SIG-M5 treated with dmso at 0.1 percent for 504 hours (cell line): ENCODE measurements at regions not wholly inside any gene's neighbourhood (a gene's known extent, or its start where the extent isn't known, plus 50 kb on each side); places are given as distances from the start of the nearest gene placed in this dataset.
"Not testable (repeated sequence)": the region's sequence is repeated elsewhere in the genome, so short reads cannot be mapped to it uniquely, and the experiment has no call there.

Source experiments
- DNase-seq: peaks from one replicate; lab custom pipeline; 2025; ENCODE audit not compliant: unreplicated experiment; lab: John Stamatoyannopoulos, UW

- no peak for DNase-seq
Observed at GRCh38 chr6:146984251-146984924, 219.8 kb upstream of the STXBP5 start.

DNA sequence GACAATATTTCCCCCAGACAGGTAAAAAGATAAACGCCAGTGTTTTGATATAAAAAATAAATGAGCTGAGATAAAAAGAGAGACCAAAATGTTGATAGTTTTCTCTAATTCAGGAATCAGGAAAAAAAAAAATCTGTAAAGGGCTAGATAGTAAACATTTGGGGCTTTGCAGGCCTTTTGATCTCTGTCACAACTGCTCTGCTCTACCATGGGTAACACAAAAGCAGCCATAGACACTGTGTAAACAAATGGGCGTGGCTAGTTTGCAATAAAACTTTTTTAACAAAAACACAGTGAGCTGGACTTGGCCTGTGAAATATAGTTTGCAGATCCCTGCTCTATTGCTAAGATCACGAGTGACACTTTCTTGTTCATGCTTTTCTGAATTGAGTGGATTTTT lies 219.1 kb upstream of the STXBP5 start:
- no peak for DNase-seq

DNA sequence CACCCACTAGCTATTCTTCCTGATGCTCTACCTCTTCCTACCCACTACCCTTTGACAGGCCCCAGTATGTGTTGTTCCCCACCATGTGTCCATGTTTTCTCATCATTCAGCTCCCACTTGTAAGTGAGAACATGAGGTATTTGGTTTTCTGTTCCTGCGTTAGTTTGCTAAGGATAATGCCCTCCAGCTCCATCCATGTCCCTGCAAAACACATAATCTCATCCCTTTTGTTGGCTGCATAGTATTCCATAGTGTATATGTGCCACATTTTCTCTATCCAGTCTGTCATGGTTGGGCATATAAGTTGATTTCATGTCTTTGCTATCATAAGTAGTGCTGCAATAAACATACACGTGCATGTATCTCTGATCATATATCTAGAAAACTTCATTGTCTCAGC lies 218.3 kb upstream of the STXBP5 start:
- DNase-seq, result no peak

DNA sequence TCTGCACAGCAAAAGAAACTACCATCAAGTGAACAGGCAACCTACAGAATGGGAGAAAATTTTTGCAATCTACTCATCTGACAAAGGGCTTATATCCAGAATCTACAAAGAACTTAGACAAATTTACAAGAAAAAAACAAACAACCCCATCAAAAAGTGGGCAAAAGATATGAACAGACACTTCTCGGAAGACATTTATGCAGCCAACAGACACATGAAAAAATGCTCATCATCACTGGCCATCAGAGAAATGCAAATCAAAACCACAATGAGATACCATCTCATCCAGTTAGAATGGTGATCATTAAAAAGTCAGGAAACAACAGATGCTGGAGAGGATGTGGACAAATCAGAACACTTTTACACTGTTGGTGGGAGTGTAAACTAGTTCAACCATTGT lies 216.3 kb upstream of the STXBP5 start:
- DNase-seq, result not testable (repeated sequence)

DNA sequence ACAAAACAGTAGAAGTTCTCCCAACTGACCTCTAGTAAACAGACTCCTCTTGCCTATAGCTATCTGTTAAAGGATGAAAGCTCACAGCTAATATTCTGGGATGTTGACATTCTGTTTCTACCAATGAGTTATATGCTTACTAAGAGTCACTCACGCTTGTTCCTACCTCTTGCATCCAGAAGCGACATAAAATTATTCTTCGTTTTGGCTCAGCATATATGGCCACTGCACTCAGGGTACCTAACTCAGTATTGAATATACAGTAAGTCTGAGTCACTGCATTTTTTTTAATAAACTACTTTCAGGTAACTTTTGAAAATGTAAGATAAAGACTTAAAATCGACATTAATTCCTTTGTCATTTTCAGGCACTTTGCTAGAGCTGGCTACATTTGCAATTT lies 214.4 kb upstream of the STXBP5 start:
- no peak for DNase-seq

DNA sequence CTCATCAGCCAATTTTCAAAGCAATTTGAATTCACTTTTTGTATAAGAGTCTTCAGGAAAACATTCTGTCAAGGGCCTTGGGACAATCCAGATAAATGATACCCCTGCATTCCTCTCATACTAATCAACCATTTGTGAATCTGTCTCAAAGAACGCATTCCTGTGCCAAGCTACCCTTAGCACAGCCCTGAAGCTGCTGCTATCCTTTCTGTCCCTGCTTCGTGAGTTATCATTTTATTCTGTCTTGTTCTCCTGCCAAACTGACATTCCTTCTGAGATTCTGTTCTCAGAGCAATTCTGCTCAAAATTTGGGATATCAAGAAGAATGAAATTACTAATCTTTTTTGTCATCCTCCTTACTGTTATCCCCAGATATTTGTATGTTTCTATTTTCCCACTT lies 213.9 kb upstream of the STXBP5 start:
- DNase-seq, result no peak

DNA sequence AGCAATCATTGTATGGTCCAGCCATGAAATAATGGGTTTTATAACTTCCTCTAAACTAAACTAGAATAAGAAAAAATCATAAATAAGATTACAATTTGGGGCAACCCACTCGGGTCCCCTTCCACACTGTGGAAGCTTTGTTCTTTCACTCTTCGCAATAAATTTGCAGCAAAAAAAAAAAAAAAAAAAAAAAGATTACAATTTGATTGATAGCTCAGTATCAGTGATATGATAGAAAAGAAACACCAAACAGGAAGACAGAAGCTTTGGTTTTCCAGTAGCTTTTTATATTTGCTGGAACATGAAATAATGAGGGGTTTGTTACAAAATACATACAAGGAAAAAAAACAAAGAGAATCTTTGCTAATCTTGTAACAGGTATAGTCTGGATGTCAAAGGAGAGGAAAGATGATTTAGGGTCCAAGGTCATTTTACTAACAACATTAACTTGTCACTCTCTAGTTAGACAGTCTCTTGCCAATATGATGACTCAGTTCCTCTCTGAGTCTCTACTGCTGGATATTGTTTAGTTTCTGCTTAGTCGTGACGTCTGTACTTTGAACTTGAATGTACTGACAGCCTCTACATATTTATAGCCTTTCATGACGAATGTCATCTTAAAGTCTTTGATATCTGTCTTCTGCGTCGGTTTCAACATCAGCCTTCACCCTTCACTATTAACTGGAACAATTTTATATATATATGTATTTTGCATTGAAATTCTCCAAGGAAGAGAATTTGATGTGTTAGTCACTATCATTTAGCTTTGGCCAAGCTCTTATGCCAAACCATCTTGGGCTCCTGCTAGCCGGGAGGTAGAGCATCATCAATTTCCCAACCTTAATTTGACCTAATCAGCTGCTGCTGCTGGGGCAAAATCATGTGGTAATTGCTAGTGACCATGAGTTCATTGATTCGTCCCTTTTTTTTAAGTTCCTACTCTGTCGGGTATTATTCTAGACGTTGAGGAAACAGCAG lies 213.1 kb upstream of the STXBP5 start:
- no peak for DNase-seq

DNA sequence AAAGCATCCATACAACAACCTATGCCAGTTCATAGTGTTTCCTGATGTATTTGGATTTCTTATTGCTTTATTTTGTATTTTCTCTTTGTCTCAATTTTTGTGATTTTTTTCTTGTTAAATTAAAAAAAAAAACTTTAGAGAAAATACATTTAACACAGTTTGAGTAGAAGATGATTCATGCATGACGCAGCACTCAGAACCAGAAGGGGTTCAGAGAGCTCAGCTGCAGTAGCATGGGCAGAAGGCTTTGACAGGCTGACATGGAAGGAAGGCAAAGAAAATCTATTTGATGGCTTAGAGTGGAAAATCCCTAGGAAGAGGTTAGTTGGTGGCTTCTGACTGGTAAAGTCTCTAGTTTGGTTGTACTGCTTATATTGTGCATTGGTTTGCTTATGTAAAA lies 207.2 kb upstream of the STXBP5 start:
- DNase-seq, result no peak

- no peak for DNase-seq
Observed at GRCh38 chr6:146999766-147000165, 204.5 kb upstream of the STXBP5 start.

DNA sequence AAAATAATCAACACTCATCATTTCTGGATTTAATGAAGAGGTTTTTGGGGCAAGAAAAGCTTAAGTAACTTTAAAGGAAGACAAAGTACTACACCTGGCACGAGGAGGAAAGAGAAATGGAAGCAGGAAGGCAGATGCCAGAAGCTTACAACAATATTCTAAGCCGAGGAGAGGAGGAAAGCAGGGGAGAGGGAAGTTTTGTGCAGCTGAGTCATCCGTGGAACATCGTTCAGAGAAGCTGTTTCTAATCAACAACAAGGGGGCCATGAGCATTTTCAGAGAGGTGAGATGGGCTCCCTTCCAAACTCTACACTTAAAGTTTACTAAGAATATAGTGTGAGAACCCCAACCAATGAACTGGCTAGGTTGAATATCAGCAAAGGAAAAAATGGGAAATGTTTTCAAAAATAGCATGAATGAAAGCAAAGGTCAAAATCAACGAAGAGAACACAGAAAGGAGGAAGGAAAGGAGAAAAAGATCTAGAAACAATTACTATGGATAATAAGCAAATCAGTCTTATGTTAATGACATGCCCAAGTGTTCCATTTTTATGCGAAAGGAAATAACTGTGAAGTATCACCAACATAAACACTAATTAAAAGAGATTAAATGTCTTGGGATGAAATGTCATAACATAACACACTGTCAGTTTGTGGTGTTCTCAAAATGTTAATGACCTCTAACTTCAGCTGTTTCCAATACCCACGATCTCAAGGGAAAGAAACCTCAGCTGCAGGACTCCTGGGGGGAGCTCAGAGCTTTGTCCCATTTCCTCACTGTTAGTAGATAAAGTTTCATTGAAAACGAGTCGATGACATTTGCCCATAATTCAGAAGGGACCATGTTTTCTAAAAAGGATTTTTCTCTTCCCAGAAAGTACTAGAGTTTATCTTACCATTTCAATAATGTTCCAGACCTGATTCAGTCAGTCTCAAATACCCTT lies 203.4 kb upstream of the STXBP5 start:
- DNase-seq, result no peak

GRCh38 chr6:147001621-147002020 lies 202.6 kb upstream of the STXBP5 start:
- DNase-seq, result no peak

GRCh38 chr6:147003186-147003585 lies 201.0 kb upstream of the STXBP5 start:
- DNase-seq, result no peak

DNA sequence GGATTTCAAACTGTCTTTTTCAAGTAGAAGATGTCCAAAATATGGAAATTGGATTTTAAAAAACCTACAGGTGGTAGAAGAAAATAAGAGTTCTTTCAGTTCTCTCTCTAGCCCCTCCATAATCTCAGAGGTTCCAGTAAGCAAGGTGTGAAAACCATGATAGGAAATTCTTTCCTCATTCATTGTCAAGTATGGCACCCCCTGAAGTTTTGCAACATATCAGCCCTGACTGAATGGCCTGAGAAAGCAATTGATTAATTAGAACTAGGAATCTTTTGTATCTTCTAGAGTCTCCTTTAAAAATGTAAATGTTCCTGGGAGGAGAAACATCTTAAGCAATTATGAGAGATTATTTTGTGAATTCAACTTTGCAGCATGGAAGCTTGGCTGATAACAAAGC lies 198.7 kb upstream of the STXBP5 start:
- no peak for DNase-seq

GRCh38 chr6:147007441-147007840 lies 196.8 kb upstream of the STXBP5 start:
- no peak for DNase-seq

DNA sequence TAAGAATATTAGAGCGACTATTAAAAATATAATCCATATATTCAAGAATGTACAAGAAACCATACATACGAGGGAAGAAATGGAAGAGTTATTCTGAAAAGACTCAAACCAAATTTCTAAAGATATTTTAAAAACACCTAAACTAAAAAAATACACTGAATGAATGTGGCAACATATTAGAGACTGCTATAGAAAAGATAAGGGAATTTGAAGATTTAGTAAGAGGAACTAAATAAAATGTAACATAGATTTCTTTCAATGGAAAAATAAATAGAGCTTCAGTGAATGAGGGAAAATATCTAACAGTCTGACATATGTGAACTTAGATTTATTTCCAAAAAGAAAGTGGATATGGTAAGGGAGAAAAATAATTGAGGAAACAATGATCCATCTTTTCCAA lies 194.9 kb upstream of the STXBP5 start:
- no peak for DNase-seq

GRCh38 chr6:147015674-147016073 lies 188.5 kb upstream of the STXBP5 start:
- no peak for DNase-seq

DNA sequence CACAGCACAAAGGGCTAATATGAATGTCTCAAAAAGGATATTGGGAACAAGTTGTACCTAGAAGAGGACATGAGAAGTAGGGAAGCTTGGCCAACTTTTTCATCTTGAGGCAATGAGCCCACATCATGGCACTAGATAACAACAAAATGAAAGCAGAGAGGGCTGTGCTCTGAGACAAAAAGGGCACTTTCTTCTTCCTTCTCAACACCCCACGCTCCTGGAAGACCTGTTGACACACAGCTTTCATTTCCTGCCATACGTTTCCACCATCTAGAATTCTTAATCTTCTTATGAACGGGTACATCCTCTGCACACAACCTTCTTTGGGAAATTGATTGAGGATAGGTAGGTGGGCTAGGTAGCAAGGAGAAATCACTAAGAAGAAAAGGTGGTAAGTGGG lies 187.8 kb upstream of the STXBP5 start:
- no peak for DNase-seq

DNA sequence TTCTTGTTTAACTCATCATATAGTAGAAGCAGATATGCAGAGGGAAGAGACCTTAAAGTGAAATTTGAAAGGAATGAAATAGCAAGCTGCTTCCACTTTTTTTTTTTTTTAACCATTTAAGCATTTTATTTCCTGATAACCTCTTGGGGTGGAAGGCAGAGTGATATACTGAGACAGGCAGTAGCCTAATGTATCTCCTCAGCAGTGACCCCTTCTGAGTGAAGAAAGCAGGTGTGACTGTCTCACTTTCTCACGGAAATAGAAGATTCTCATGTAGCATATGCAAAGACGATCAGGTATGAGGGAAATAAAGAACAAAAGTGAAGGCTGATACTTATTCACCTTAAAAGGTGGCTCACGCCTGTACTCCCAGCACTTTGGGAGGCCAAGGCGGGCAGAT lies 187.1 kb upstream of the STXBP5 start:
- DNase-seq, result no peak

GRCh38 chr6:147019001-147019400 lies 185.2 kb upstream of the STXBP5 start:
- DNase-seq, result no peak

- no peak for DNase-seq
Observed at GRCh38 chr6:147022041-147022440, 182.2 kb upstream of the STXBP5 start.

DNA sequence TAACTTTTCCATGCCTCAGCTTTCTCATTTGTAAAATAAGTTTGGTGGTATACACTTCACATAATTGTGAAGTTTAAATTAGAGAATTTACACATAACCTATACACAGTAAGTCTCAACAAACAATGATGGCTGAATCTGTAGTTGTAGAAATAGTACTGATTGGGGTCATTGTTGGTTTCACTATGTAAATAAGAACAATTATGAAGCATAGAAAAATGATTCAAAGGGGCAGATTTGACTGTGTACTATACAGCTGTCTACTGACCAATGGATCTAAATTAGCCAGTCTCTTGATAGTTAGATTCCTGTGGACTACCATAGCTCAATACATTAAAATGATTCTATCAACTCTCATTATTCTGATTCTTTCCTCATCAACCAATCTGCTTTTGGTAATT lies 181.1 kb upstream of the STXBP5 start:
- no peak for DNase-seq
